Astrocyte (in vitro differentiated cells and primary cell): ENCODE measurements at regions not wholly inside any gene's neighbourhood (a gene's known extent, or its start where the extent isn't known, plus 50 kb on each side); places are given as distances from the start of the nearest gene placed in this dataset.

ENCODE experiments used
- DNase-seq: peaks from one replicate; pipeline ENCODE4 v3.0.0-alpha.2; 2010; ENCODE audit warnings: low read depth
- FAIRE-seq: peaks from 2 replicates; lab custom pipeline; 2011; peaks lifted over from hg19 to GRCh38; lab: Jason Lieb, UNC
- H2AFZ ChIP-seq: 2 replicates; pipeline ENCODE4 v1.6.0; 2012; ENCODE audit warnings: low read depth, low read length, inconsistent platforms
- H3K27ac ChIP-seq: 2 replicates; pipeline ENCODE4 v1.5.1; 2011; ENCODE audit warnings: low read depth, low read length, inconsistent platforms
- H3K27me3 ChIP-seq: 2 replicates; pipeline ENCODE4 v1.6.0; 2011; ENCODE audit warnings: low read length, inconsistent platforms; ENCODE audit not compliant: insufficient read depth
- H3K36me3 ChIP-seq: 2 replicates; pipeline ENCODE4 v1.5.1; 2011; ENCODE audit warnings: low read length, inconsistent platforms; ENCODE audit not compliant: insufficient read depth
- H3K4me1 ChIP-seq: 2 replicates; pipeline ENCODE4 v1.5.1; 2011; ENCODE audit warnings: low read length, inconsistent platforms; ENCODE audit not compliant: insufficient read depth
- H3K4me2 ChIP-seq: 2 replicates; pipeline ENCODE4 v1.6.0; 2012; ENCODE audit warnings: low read length, inconsistent platforms
- H3K4me3 ChIP-seq: 2 replicates; pipeline ENCODE4 v1.5.1; 2011; ENCODE audit warnings: low read depth, mild to moderate bottlenecking, low read length, inconsistent platforms; ENCODE audit not compliant: insufficient read depth
- H3K79me2 ChIP-seq: 2 replicates; pipeline ENCODE4 v1.6.0; 2012; ENCODE audit warnings: mild to moderate bottlenecking, low read length, inconsistent platforms; ENCODE audit not compliant: insufficient read depth
- H3K9ac ChIP-seq: 2 replicates; pipeline ENCODE4 v1.6.0; 2012; ENCODE audit warnings: mild to moderate bottlenecking, low read length, inconsistent platforms
- H3K9me3 ChIP-seq: 2 replicates; pipeline ENCODE4 v1.5.1; 2012; ENCODE audit warnings: low read depth, mild to moderate bottlenecking, low read length, inconsistent platforms; ENCODE audit not compliant: insufficient read depth
- H4K20me1 ChIP-seq: 2 replicates; pipeline ENCODE4 v1.6.0; 2012; ENCODE audit warnings: low read length, inconsistent platforms; ENCODE audit not compliant: insufficient read depth
- H3K27ac Mint-ChIP-seq: one replicate; pipeline ENCODE4 v1.8.0; 2021; ENCODE audit warnings: mild to moderate bottlenecking, mixed read lengths; ENCODE audit not compliant: unreplicated experiment
- H3K27me3 Mint-ChIP-seq: one replicate; pipeline ENCODE4 v1.8.0; 2021; ENCODE audit warnings: low read depth, mixed read lengths; ENCODE audit not compliant: unreplicated experiment
- H3K36me3 Mint-ChIP-seq: one replicate; pipeline ENCODE4 v1.8.0; 2021; ENCODE audit warnings: low read depth, mixed read lengths; ENCODE audit not compliant: unreplicated experiment
- H3K4me1 Mint-ChIP-seq: one replicate; pipeline ENCODE4 v1.8.0; 2021; ENCODE audit warnings: low read depth, mixed read lengths; ENCODE audit not compliant: unreplicated experiment
- H3K4me3 Mint-ChIP-seq: one replicate; pipeline ENCODE4 v1.8.0; 2021; ENCODE audit warnings: mild to moderate bottlenecking, moderate library complexity, mixed read lengths; ENCODE audit not compliant: unreplicated experiment
- H3K9me3 Mint-ChIP-seq: one replicate; pipeline ENCODE4 v1.8.0; 2021; ENCODE audit warnings: mild to moderate bottlenecking, mixed read lengths; ENCODE audit not compliant: unreplicated experiment
- CTCF ChIP-seq: IDR thresholded peaks from 2 replicates; pipeline ENCODE4 v1.5.1; 2011; ENCODE audit warnings: low read depth, mild to moderate bottlenecking, inconsistent platforms, low read length, moderate library complexity; ENCODE audit not compliant: insufficient read depth
- EZH2 ChIP-seq: IDR thresholded peaks from 2 replicates; pipeline ENCODE4 v1.6.1; 2012; ENCODE audit warnings: mild to moderate bottlenecking, low read length, inconsistent platforms; ENCODE audit not compliant: insufficient read depth

GRCh38 chr15:66834881-66835878 is 133.1 kb downstream of the SMAD6 start:
- no peak for FAIRE-seq
- TF ChIP-seq EZH2: no peak
- no peak for TF ChIP-seq CTCF
- H3K27me3 Mint-ChIP-seq: no peaks in the 10 kb centered on the region

GRCh38 chr15:66836231-66837030 is 134.4 kb downstream of the SMAD6 start:
- H3K27ac Mint-ChIP-seq: no peak overlapping the region
- Histone ChIP-seq H3K9ac (no peak overlapping the region), H2AFZ (no peak overlapping the region), H3K4me3 (no peak overlapping the region), H3K27ac (no peak overlapping the region), H3K4me1 (peaks cover 1% of the 10 kb centered on the region), H3K27me3 (no peaks in the 10 kb centered on the region), H4K20me1 (no peaks in the 10 kb centered on the region), H3K36me3 (no peaks in the 10 kb centered on the region), H3K4me2 (no peak overlapping the region), H3K9me3 (no peaks in the 10 kb centered on the region), H3K79me2 (no peaks in the 10 kb centered on the region)
- no peak for FAIRE-seq
- H3K36me3 Mint-ChIP-seq: no peaks in the 10 kb centered on the region
- H3K27me3 Mint-ChIP-seq: no peaks in the 10 kb centered on the region
- peaks cover 3% of the 10 kb centered on the region for H3K9me3 Mint-ChIP-seq
- TF ChIP-seq EZH2 (no peak), CTCF (no peak)
- no peak overlapping the region for H3K4me3 Mint-ChIP-seq
- DNase-seq: no peak
- peaks cover 8% of the 10 kb centered on the region for H3K4me1 Mint-ChIP-seq

More at GRCh38 chr15:66834881-66835878, 133.1 kb downstream of the SMAD6 start:
- Histone ChIP-seq H3K9me3 (no peaks in the 10 kb centered on the region), H2AFZ (no peak overlapping the region), H3K79me2 (no peaks in the 10 kb centered on the region), H3K4me1 (peaks cover 4% of the 10 kb centered on the region), H3K4me2 (no peak overlapping the region), H3K36me3 (no peaks in the 10 kb centered on the region), H3K27ac (no peak overlapping the region), H3K4me3 (no peak overlapping the region), H3K9ac (no peak overlapping the region), H3K27me3 (no peaks in the 10 kb centered on the region), H4K20me1 (no peaks in the 10 kb centered on the region)
- H3K4me3 Mint-ChIP-seq: no peak overlapping the region
- peak; percentile 14 for DNase-seq
- H3K27ac Mint-ChIP-seq: no peak overlapping the region
- peaks cover 3% of the 10 kb centered on the region for H3K9me3 Mint-ChIP-seq
- H3K36me3 Mint-ChIP-seq: no peaks in the 10 kb centered on the region
- H3K4me1 Mint-ChIP-seq: peaks cover 4% of the 10 kb centered on the region
